Fibroblast of villous mesenchyme (primary cell): ENCODE measurements at regions not wholly inside any gene's neighbourhood (a gene's known extent, or its start where the extent isn't known, plus 50 kb on each side); places are given as distances from the start of the nearest gene placed in this dataset.
A peak's percentile ranks its signal among the peaks of the same experiment; 100 is the strongest.

Source experiments
- DNase-seq: peaks from one replicate; pipeline ENCODE4 v3.0.0-alpha.2; 2010; ENCODE audit warnings: low read depth
- H3K4me3 ChIP-seq: 2 replicates; pipeline ENCODE4 v1.5.1; 2011; ENCODE audit warnings: low read depth, mild to moderate bottlenecking, low read length
- CTCF ChIP-seq: IDR thresholded peaks from 2 replicates; pipeline ENCODE4 v1.5.1; 2012; ENCODE audit warnings: low read depth, mild to moderate bottlenecking, low read length; ENCODE audit not compliant: insufficient read depth

GRCh38 chr13:47175172-47175866 lies 278.5 kb upstream of the HTR2A start:
- no peak overlapping the region for H3K4me3 ChIP-seq
- peak; percentile 90 for DNase-seq
- no peak for TF ChIP-seq CTCF

GRCh38 chr13:47170971-47171370 lies 274.1 kb upstream of the HTR2A start:
- DNase-seq: peak; percentile 28
- TF ChIP-seq CTCF: no peak
- H3K4me3 ChIP-seq: no peak overlapping the region

- H3K4me3 ChIP-seq: peak overlapping the region; percentile 7
- peak; percentile 21 for DNase-seq
- TF ChIP-seq CTCF: no peak
Observed at GRCh38 chr13:47168618-47169017, 271.8 kb upstream of the HTR2A start.

GRCh38 chr13:47168066-47168465 lies 271.2 kb upstream of the HTR2A start:
- H3K4me3 ChIP-seq: peak overlapping the region; percentile 16
- TF ChIP-seq CTCF: no peak
- DNase-seq: peak; percentile 80

GRCh38 chr13:47166336-47166735 lies 269.5 kb upstream of the HTR2A start:
- peak; percentile 21 for DNase-seq
- no peak overlapping the region for H3K4me3 ChIP-seq
- no peak for TF ChIP-seq CTCF

GRCh38 chr13:47159853-47160550 lies 263.1 kb upstream of the HTR2A start:
- no peak for TF ChIP-seq CTCF
- no peak for DNase-seq
- no peak overlapping the region for H3K4me3 ChIP-seq
